ENCODE measurements at regions not wholly inside any gene's neighbourhood (a gene's known extent, or its start where the extent isn't known, plus 50 kb on each side); places are given as distances from the start of the nearest gene placed in this dataset.
"Not testable (repeated sequence)": the region's sequence is repeated elsewhere in the genome, so short reads cannot be mapped to it uniquely, and the experiment has no call there.

DNA sequence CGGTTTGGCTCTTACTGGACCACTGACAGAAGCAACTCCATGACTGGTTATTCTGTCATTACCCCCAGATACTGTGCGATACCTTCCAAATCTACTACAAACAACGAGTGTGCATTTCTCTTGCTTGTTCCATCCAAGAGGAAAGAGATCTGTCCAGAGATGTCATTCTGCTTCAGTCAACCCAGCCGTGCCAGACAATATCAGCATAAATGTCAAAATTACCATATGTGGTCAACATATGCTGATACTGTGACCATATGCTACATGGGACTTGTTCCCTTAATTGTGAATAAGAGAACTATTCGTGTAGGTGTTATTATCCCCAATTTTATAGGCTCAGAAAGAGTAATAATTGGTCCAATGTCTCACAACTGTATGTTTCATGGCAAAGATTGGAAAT lies 143.2 kb upstream of the PRSS1 start:
- DNase-seq = no peak

DNA sequence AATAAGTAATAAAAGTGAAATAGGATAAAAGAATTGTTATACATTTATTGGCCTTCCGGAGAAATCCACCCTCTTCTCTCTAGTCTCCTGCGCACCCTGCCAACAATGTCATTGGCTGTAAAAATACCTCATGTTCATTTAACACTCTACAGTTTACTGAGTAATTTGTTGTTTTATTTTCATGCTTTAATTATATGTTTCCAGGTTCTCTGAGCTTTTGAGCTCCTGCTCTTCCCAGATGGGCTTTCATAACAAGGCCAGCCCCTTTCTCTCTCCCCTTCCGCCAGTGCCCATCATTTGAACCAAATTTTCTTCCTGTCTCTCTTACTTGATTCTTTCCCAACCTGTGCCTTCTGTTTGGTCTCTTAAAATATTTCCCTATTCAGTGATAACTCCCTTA lies 144.6 kb upstream of the PRSS1 start:
- no peak for DNase-seq

DNA sequence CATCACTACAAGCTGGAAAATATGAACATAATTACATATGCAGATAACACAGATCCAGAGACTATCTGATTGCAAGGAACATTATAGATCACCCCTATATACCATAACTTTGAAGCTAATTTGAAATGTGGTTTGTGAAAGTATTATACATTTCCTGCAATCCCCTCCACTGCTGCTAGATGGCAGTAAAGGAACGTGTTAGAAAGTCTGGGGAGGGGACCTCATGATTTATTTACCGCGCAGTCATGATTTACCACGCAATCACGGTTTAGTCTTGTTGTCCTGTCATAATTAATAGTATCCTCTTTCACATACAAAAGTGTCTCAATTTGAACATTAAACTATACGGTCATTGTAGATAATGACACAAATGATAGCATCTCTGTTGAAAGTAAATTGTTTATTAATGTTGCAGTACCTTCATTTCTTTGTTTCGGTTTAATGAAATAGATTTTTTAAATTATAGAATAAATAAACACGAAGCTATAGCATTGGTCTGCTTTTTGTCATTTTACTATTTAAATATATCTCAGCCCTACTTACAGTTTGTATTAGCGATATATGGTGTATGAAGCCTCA lies 145.3 kb upstream of the PRSS1 start:
- DNase-seq = peak in 9 of 51 donors; percentile 2 to 41 (median 10)

DNA sequence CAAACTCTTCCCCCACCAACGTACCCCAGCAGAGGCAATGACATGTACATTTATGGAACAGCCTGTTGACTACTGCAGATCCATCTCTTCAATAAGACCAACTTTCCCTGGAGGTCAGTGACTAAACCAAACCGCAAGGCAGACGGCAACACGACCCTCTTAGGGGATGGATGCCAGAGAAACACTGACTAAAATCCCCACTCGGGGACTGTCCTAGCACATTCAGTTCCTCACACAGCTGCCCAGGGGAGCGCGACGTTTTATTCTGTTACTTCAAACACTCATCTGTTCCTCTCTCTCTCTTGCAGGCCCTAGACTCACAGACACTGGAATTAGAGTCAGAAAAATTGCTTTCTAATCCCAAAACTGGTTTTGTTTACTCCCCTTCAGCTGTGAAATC lies 146.5 kb upstream of the PRSS1 start:
- no peak for DNase-seq

DNA sequence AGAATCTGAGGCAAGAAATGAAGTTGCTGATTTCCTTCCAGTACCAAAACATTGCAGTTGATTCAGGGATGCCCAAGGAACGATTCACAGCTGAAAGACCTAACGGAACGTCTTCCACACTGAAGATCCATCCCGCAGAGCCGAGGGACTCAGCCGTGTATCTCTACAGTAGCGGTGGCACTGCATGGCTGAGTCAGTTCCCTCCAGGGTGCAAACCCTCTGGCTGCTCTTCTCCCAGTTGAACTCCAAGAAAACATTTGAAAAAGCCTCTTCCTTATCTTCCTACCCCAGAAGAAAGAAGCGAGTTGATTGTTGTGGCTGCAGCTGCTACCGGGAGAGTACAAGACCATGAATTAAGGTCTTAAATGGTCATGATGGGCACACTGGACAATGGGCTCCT lies 147.1 kb upstream of the PRSS1 start:
- DNase-seq = no peak

DNA sequence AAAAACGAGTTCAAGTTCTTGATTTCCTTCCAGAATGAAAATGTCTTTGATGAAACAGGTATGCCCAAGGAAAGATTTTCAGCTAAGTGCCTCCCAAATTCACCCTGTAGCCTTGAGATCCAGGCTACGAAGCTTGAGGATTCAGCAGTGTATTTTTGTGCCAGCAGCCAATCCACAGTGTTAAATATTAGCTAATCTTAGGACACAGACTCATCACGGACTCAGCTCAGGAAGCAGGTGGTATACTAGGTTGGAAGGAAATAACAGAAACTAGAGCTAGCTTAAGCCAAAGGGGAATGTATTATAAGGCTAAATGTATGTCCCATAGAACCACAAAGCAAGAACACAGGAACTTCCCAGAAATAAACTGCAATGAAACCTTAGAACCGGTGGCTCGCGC lies 151.0 kb upstream of the PRSS1 start:
- no peak for DNase-seq

DNA sequence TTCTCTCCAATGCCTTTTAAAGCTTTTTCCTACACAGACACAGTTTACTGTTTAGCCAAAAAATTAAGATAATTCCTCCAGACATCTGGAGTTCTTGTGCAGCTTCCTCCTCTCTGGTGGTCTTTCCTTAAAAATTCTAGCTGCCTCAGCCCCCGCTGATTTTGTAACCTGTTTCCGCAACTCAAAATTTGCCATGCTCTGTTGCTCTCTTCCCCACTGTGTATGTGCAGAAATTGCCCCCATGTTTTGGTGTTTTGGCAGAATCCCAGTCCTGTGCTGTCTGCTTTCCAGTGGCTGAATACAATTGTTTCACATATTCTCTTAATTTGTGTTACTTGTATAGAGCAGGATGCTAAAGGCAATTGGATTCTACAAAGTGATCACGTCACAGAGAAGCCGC lies 151.7 kb upstream of the PRSS1 start:
- DNase-seq = no peak

DNA sequence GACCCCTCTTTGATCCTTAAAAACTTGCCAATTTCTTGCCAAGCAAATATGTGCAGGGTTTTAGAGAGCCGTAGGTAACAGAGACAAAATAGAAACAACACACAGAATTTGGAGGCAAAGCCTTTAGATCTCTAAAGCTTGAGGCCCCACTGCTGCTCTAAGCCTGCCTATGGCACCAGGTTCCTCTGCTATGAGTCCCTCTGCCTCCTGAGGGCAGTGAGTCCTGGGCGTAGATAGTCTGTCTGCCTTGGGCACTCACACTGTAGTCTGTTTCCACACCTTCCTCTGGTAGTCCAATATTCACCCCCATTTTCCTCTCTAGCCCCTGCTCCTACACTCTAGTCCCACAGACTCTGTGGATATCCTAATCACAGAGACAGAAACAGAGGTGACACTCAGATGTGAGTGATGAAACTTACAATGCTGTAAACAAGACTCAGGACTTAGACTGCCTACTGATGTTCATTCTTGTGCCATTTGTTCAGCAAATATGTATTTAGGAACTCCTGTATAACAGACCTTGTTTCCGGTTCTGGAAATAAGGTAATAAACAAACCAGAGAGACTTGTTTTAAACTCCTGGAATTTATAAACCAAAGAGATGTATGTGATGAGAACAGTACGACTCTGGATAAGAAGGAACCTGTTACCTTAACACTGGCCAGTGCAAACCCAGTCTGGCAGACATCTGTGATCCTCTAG lies 153.3 kb upstream of the PRSS1 start:
- DNase-seq = no peak

DNA sequence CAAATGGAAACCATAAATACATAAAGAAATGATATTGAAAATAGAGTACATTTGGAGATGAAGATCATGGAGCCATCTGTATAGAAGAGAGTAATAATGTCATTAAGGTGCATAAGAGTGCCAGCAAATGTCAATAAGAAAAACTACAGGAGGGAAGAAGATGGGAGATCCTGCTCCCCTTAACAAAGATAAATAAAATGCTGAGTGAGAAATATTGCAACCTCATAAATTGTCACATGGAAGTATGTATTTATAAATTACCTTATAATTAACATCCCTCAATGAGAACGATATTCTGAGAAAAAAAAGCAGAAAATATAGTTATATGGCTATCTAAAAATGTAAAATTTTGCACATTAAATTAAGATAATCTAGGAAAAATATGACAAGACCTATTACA lies 155.2 kb upstream of the PRSS1 start:
- no peak for DNase-seq

DNA sequence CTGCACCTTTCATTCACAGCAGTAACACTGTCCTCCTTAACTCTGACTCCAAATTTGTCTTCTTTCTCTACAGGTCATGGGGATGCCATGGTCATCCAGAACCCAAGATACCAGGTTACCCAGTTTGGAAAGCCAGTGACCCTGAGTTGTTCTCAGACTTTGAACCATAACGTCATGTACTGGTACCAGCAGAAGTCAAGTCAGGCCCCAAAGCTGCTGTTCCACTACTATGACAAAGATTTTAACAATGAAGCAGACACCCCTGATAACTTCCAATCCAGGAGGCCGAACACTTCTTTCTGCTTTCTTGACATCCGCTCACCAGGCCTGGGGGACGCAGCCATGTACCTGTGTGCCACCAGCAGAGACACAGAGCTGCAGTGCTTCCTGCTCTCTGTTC lies 156.2 kb upstream of the PRSS1 start:
- no peak for DNase-seq

DNA sequence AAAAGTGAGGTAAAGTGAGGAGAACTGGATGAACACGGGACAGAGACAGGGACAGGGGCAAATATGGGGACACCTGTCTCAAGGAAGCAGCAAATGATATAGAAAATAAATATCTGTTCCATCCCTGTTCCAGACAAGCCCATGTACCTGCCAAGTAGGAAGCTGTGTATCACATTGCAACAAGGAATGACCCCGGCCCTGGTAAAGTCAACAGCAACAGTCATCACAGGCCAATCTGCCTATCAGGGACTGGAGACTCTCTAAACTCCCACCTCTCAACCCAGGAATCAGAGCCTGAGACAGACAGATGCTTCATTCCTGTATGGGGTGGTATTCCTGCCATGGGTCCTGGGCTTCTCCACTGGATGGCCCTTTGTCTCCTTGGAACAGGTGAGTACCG lies 156.6 kb upstream of the PRSS1 start:
- no peak for DNase-seq

DNA sequence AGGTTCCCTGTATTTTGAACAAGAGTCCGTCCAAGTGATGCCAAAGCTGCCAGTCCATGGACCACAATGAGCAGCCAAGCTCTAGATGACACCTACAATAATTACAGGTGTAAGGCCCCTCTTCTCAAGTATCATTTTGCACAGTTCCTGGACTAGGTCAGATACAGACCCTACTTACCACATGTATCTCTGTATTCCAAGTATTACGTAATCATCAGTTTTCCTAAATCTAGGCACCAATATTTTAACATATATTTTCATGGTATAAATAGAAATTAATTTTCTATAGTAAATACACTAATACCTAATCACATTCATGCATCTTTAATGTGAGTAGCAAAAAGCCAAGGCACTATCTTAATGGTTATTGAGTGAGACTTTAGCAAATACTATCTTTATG lies 157.0 kb upstream of the PRSS1 start:
- DNase-seq = no peak

DNA sequence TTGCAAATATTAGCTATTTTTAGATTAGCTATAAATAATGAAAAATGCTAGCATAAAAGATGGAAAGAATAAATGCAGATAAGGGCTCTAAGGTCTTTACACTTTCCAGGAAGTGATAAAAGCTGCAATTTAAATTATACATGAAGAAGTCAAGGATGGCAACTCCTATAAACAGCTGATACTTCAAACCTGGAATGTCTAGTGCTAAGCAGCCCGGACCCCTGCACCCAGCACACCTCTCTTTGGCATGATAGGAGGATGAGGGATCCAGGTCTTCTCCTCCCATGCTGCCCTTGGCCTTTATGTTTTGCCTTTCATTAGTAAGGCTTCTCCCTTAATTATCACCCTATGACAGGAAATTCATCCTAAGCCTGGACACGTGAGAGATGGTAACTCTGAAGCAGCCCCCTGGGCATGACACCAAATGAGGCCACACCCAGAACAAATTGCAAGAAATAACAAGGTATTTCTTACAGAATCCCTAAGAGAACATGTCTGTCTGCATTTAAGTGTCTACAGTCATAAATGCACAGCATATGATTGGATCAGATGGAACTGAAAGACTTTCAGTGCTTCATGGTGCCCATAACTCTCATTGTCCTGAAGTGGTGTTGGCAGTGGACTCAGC lies 158.3 kb upstream of the PRSS1 start:
- DNase-seq = no peak

DNA sequence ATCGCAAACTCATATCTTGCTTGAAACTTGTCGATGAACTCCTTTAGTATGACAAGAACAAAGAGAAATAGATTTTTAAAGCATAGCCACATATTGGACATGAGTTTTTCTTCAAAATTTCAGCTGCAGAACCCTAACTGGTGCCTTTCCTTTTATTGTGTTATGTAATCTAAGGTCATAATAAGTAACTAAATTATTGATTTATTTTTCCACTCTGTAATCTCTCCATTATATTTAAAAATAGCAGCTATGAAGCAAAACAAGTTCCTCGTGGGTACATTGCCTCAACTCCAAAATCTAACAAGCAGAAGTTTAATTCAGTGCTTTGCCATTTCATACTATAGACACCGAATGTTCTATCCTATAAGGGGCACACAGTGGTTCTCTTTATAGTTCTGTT lies 159.2 kb upstream of the PRSS1 start:
- DNase-seq = no peak

DNA sequence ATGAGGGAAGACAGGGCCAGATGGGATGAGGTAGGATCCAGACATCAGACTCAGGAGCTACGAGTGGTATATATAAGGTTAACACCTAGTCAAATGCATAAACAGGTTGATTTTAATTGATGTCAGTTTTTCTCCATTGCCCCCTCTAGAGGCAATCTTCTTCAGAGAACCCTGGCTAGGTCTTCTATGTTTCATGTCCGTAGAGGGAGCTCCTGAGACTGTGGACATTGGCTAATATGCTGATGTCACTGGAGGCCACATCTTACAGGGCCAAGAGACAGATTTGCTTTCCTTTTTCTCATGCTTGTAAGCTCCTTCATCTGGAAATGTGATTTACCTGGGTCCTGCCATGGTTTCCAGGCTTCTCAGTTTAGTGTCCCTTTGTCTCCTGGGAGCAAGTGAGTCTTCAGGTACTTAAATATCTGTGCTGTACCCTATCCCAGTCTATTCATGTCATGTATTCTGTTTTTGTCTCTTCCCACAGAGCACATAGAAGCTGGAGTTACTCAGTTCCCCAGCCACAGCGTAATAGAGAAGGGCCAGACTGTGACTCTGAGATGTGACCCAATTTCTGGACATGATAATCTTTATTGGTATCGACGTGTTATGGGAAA lies 161.6 kb upstream of the PRSS1 start:
- DNase-seq = peak in 2 of 51 donors; percentile 2 to 12

DNA sequence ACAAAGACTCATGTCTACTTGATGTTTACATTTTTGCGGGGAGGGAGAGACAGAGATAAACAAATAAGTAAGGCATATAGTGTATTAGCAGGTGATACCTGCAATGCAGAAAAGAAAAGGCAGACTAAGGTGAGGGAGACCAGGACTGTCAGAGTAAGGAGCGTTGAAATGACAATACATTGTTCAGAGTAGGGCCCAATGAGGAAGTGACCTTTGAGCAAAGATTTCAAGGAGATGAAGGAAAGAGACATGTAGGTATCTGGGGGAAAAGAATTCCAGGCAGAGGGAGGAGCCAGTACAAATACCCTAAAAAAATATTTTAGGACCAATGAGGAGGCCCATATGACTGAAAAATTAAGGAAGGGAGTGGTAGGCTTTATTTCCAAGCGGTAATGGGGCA lies 162.7 kb upstream of the PRSS1 start:
- DNase-seq = no peak

DNA sequence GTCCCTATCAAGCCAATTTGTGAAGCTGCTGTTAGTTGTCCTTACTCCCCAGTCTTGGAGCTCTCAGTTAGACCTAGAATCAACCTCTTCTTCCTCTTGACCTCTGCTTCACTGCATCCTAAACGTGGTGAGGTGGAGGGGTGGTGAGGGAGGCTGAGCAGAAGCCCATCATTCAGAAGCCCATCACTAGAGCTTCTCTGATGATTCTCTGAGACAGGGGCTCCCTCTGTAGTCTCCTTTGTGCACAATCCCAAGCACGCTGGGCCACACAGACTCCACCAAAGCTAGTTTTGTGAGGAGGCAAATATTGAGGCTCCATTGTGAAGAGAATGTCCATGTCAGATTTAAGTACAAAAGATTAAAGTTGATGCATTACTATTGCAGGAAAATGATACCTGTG lies 163.8 kb upstream of the PRSS1 start:
- no peak for DNase-seq

DNA sequence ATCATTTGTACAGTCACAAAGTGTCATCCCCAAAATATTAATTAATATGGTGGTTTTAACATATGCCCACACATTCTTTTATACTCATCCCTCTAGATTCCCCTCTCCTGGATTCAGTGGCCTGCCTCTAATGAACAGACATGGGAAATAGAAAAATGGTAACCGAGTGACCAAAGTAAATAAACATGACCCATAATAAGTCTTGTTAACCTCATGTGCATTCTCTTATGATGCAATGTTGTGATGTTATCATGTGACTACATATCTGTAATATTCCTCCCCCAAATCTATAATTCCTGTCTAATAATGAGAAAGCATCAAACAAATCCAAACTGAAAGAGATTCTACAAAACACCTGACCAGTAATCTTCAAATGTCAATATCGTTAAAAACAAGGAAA lies 164.5 kb upstream of the PRSS1 start:
- no peak for DNase-seq

DNA sequence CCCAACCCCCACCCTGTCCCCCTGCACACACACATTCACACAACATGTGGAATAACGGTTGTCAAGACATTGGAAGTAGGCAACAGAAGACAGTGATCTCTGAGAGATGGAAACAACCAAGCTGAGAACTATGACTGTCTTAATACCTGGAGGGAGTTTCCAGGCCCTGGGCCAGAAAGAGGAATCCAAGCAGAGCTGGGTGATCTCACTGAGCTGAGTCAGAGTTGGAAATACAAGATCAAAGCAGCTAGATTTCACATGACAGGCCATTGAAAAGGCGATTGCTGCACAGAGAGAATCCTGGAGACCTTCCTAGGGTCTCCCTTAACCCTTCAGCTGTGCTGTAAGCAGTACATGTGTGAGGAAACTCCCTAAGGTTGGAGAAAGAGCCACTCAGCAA lies 165.8 kb upstream of the PRSS1 start:
- peak in 1 of 51 donors; percentile 6 for DNase-seq

DNA sequence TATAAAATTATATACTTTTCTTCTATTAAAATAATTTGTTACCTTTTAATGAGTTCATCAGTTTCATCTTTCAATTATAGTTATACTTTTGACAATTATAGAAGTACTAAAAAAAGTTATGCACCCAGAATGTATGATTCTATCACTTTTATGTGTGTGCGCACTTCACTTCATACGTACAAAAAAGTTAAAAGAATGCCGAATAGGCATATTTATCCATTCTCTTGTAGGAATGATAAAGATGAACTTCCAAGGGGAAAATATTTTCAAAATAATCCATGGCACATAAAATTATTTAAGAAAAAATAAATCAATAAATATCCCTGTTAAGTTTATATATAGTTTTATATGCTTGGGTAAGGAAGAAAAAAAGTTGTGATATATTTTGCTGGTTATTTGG lies 166.9 kb upstream of the PRSS1 start:
- no peak for DNase-seq

DNA sequence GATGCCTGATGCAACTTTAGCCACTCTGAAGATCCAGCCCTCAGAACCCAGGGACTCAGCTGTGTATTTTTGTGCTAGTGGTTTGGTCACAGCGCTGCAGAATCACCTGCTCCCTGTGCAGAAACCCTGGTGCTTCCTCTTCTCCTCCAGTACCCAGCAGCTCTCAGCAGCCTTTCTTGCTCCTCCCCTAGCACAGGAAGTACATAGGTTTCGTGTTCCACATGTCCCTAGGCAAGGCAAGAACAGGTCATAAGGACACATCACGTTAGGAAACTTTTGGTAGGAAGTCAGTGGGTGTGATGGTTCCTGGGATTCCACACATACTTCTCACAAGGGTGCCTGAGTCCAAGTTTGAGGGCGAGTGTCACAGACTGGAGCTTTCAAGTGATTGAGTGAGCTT lies 167.9 kb upstream of the PRSS1 start:
- no peak for DNase-seq

DNA sequence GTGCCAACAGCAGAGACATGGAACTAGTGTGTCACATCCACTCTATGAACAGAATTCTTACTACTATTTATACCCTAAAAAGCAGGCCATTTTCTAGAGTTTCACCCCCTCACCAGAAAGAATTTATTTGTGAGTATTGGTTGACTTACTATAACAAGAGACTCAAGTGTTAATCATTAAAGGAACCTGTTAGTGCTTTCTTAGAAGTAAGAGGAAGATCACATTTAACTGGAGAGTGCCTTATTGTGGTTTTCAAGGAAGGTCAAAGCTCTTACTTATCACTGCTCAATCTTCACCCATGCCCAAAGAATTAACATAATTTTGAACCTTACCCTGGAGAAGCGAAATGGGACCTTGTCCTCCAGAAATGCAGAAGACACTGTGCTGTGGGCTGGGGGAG lies 169.3 kb upstream of the PRSS1 start:
- no peak for DNase-seq

DNA sequence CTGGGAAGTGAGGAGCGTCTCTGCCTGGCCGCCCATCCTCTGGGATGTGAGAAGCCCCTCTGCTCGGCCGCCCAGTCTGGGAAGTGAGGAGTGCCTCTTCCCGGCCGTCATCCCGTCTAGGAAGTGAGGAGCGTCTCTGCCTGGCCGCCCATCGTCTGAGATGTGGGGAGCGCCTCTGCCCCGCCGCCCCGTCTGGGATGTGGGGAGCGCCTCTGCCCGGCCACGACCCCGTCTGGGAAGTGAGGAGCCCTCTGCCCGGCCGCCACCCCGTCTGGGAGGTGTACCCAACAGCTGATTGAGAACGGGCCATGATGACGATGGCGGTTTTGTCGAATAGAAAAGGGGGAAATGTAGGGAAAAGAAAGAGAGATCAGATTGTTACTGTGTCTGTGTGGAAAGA lies 173.9 kb upstream of the PRSS1 start:
- not testable (repeated sequence) for DNase-seq

Measured in hypothalamus (tissue), 51 donors.